KMS-11 (cell line): ENCODE measurements at regions not wholly inside any gene's neighbourhood (a gene's known extent, or its start where the extent isn't known, plus 50 kb on each side); places are given as distances from the start of the nearest gene placed in this dataset.
"Not testable (repeated sequence)": the region's sequence is repeated elsewhere in the genome, so short reads cannot be mapped to it uniquely, and the experiment has no call there.

Experiments used
- H2AFZ ChIP-seq: fragments of 200-600 bp; sonication (generic); 2 replicates; pipeline ENCODE4 v1.6.1; 2016; ENCODE audit warnings: antibody characterized with exemption, mixed run types, low read depth
- H3K27ac ChIP-seq: fragments of 200-600 bp; sonication (generic); 2 replicates; pipeline ENCODE4 v1.6.1; 2016; ENCODE audit warnings: mild to moderate bottlenecking, mixed run types
- H3K27me3 ChIP-seq: fragments of 200-600 bp; sonication (generic); 2 replicates; pipeline ENCODE4 v1.6.1; 2017; ENCODE audit warnings: mild to moderate bottlenecking, low read depth, mixed run types, moderate library complexity; ENCODE audit not compliant: insufficient read depth
- H3K36me3 ChIP-seq: fragments of 200-600 bp; sonication (generic); 2 replicates; pipeline ENCODE4 v1.6.1; 2017; ENCODE audit warnings: mild to moderate bottlenecking, mixed run types; ENCODE audit not compliant: insufficient read depth
- H3K4me1 ChIP-seq: fragments of 200-600 bp; sonication (generic); 2 replicates; pipeline ENCODE4 v1.6.1; 2016; ENCODE audit warnings: mild to moderate bottlenecking, low read depth, mixed run types; ENCODE audit not compliant: poor library complexity, severe bottlenecking
- H3K4me2 ChIP-seq: fragments of 200-600 bp; sonication (generic); 2 replicates; pipeline ENCODE4 v1.7.0; 2016; ENCODE audit warnings: mild to moderate bottlenecking, mixed run types
- H3K4me3 ChIP-seq: fragments of 200-600 bp; sonication (generic); IDR thresholded peaks from 2 replicates; pipeline ENCODE4 v1.6.1; 2017; ENCODE audit warnings: low read depth, low read length, mixed read lengths; ENCODE audit not compliant: insufficient read depth
- H3K79me2 ChIP-seq: fragments of 200-600 bp; sonication (generic); 2 replicates; pipeline ENCODE4 v1.6.1; 2016; ENCODE audit warnings: low read depth, mixed run types; ENCODE audit not compliant: insufficient read depth
- H3K9ac ChIP-seq: fragments of 200-600 bp; sonication (generic); 2 replicates; pipeline ENCODE4 v1.6.1; 2016; ENCODE audit warnings: mild to moderate bottlenecking, mixed run types
- H4K20me1 ChIP-seq: fragments of 200-600 bp; sonication (generic); 2 replicates; pipeline ENCODE4 v1.6.1; 2016; ENCODE audit warnings: mild to moderate bottlenecking, mixed run types; ENCODE audit not compliant: insufficient read depth

GRCh38 chr13:18610476-18610875 lies 571.1 kb downstream of the TUBA3C start:
- not testable (repeated sequence) for H4K20me1 ChIP-seq, H3K4me3 ChIP-seq, H3K4me1 ChIP-seq, H3K36me3 ChIP-seq, H3K9ac ChIP-seq, H2AFZ ChIP-seq, H3K27ac ChIP-seq, H3K27me3 ChIP-seq, H3K4me2 ChIP-seq, H3K79me2 ChIP-seq

DNA sequence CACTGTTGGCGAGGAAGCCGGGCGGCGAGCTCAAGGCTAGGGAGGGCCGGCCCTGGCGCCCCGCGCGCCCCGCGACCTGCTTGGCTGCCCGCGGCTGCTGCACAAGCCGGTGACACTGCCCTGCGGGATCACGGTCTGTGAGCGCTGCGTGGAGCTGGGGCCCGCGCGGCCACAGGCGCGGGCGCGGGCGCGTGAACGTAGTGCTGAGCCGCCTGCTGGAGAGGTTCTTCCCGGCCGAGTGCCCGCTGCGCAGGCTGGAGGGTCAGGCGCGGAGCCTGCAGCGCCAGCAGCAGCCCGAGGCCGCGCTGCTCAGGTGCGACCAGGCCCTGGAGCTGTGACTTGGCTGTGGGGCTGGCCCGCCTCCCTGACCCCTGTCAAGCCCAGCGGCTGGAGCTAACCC lies 572.3 kb downstream of the TUBA3C start:
- not testable (repeated sequence) for H3K27ac ChIP-seq, H3K4me2 ChIP-seq, H3K4me3 ChIP-seq, H3K9ac ChIP-seq, H3K4me1 ChIP-seq, H4K20me1 ChIP-seq, H2AFZ ChIP-seq, H3K79me2 ChIP-seq, H3K36me3 ChIP-seq, H3K27me3 ChIP-seq

- H3K79me2 ChIP-seq, H3K36me3 ChIP-seq, H3K4me3 ChIP-seq, H3K4me2 ChIP-seq, H3K4me1 ChIP-seq, H4K20me1 ChIP-seq, H2AFZ ChIP-seq, H3K9ac ChIP-seq, H3K27me3 ChIP-seq, H3K27ac ChIP-seq: not testable (repeated sequence)
These were observed 572.8 kb downstream of the TUBA3C start for GRCh38 chr13:18608851-18609250.

GRCh38 chr13:18600366-18600765 lies 581.3 kb downstream of the TUBA3C start:
- H3K27me3 ChIP-seq, H3K79me2 ChIP-seq, H3K4me2 ChIP-seq: not testable (repeated sequence)

GRCh38 chr13:18599791-18600211 lies 581.8 kb downstream of the TUBA3C start:
- not testable (repeated sequence) for H4K20me1 ChIP-seq, H2AFZ ChIP-seq, H3K4me3 ChIP-seq, H3K27ac ChIP-seq, H3K4me1 ChIP-seq, H3K9ac ChIP-seq, H3K36me3 ChIP-seq, H3K4me2 ChIP-seq, H3K27me3 ChIP-seq, H3K79me2 ChIP-seq

More at GRCh38 chr13:18600366-18600765, 581.3 kb downstream of the TUBA3C start:
- not testable (repeated sequence) for H3K27ac ChIP-seq, H3K4me3 ChIP-seq, H4K20me1 ChIP-seq, H3K4me1 ChIP-seq, H3K9ac ChIP-seq, H2AFZ ChIP-seq, H3K36me3 ChIP-seq

GRCh38 chr13:18598543-18598942 lies 583.1 kb downstream of the TUBA3C start:
- H4K20me1 ChIP-seq, H2AFZ ChIP-seq, H3K27ac ChIP-seq, H3K79me2 ChIP-seq, H3K4me1 ChIP-seq, H3K27me3 ChIP-seq, H3K36me3 ChIP-seq, H3K9ac ChIP-seq, H3K4me2 ChIP-seq, H3K4me3 ChIP-seq: not testable (repeated sequence)

DNA sequence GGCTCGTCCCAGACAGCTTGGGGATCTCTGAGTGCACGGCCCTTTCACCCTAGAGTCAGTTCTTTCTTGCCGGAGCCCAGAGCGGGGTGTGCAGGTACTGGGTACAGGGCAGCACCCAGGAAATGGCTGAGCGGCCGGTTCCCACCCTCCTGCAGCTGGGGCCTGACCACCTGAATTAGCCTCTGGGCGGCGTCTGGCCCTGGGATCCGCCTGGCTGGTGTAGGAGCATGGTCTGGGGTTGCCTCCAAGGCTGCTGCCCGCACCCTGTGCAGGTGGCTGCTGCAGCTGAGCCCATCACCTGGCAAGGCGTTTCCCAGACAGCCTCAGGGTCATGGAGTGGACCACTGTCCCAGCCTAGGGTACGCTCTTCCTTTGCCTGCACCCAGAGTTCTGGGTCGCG lies 583.7 kb downstream of the TUBA3C start:
- not testable (repeated sequence) for H3K79me2 ChIP-seq, H3K27ac ChIP-seq, H3K4me3 ChIP-seq, H3K36me3 ChIP-seq, H3K9ac ChIP-seq, H3K4me1 ChIP-seq, H3K4me2 ChIP-seq, H3K27me3 ChIP-seq, H2AFZ ChIP-seq, H4K20me1 ChIP-seq

GRCh38 chr13:18577103-18577502 lies 604.5 kb downstream of the TUBA3C start:
- not testable (repeated sequence) for H3K36me3 ChIP-seq, H3K27me3 ChIP-seq, H3K4me2 ChIP-seq, H4K20me1 ChIP-seq, H3K4me3 ChIP-seq, H3K4me1 ChIP-seq, H2AFZ ChIP-seq, H3K27ac ChIP-seq, H3K79me2 ChIP-seq, H3K9ac ChIP-seq

GRCh38 chr13:18567890-18568289 lies 613.7 kb downstream of the TUBA3C start:
- not testable (repeated sequence) for H3K27me3 ChIP-seq, H4K20me1 ChIP-seq, H3K27ac ChIP-seq, H3K79me2 ChIP-seq, H3K36me3 ChIP-seq, H3K4me1 ChIP-seq, H2AFZ ChIP-seq, H3K4me3 ChIP-seq, H3K4me2 ChIP-seq, H3K9ac ChIP-seq
